ENCODE measurements at regions not wholly inside any gene's neighbourhood (a gene's known extent, or its start where the extent isn't known, plus 50 kb on each side); places are given as distances from the start of the nearest gene placed in this dataset.

DNA sequence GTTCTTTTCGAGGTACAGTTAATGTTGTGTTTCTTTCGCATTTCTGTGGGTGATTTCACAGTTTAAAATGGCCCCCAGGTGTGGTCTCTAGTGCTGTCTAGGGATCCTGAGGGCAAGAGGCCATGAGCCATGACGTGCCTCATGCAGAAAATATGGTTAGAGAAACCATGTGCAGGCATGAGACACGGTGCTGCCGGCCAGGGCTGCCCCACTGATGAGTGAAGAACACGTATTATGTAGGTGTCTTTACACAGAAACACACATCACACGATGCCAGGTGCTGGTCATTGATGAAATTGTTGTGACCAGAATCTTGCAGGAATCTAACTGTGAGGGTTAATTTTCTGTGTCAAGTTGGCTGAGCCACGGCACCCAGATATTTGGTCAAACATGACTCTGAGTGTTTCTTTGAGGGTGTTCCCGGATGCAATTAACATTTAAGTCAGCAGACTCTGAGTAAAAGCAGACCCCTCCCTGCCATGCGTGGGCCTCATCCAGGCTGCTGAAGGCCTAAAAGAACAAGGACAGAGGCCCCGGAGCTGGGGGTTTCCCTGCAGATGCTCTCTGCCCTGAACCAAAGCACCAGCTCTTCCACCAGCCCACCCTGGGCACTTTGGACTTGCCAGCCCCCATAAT lies 463.0 kb upstream of the MYT1L start:
- H3K4me3 ChIP-seq (ENCODE audit: low read depth, low read length), result no peak overlapping the region
- TF ChIP-seq, protein P1, sequence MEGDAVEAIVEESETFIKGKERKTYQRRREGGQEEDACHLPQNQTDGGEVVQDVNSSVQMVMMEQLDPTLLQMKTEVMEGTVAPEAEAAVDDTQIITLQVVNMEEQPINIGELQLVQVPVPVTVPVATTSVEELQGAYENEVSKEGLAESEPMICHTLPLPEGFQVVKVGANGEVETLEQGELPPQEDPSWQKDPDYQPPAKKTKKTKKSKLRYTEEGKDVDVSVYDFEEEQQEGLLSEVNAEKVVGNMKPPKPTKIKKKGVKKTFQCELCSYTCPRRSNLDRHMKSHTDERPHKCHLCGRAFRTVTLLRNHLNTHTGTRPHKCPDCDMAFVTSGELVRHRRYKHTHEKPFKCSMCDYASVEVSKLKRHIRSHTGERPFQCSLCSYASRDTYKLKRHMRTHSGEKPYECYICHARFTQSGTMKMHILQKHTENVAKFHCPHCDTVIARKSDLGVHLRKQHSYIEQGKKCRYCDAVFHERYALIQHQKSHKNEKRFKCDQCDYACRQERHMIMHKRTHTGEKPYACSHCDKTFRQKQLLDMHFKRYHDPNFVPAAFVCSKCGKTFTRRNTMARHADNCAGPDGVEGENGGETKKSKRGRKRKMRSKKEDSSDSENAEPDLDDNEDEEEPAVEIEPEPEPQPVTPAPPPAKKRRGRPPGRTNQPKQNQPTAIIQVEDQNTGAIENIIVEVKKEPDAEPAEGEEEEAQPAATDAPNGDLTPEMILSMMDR (IDR thresholded peaks at IDR 0.05; ENCODE audit: insufficient read depth, low read depth, low read length, missing control alignments), result no peak
- DNase-seq (ENCODE audit: low read depth), result no peak

DNA sequence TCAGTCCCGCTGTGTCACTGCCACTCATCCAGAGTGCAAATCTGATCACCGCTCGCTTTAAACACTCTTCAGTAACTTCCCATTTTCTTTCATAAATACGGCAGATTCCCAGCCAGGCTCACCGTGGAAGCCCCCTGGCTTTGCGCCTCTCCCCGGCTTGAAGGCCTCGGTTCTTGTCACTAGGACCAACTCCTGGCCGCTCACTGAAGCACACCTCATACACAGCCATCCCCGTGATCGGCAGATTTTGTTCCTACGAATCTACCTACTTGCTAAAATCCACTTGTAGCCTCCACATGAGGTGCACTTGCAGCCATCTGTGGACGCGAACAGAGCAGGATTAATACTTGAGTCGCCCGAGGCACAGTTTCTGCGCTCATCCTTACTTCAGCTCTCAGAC lies 462.4 kb upstream of the MYT1L start:
- no peak overlapping the region for H3K4me3 ChIP-seq (ENCODE audit: low read depth, low read length)
- no peak for DNase-seq (ENCODE audit: low read depth)
- TF ChIP-seq, protein P1 (IDR thresholded peaks at IDR 0.05; ENCODE audit: insufficient read depth, low read depth, low read length, missing control alignments), result no peak

DNA sequence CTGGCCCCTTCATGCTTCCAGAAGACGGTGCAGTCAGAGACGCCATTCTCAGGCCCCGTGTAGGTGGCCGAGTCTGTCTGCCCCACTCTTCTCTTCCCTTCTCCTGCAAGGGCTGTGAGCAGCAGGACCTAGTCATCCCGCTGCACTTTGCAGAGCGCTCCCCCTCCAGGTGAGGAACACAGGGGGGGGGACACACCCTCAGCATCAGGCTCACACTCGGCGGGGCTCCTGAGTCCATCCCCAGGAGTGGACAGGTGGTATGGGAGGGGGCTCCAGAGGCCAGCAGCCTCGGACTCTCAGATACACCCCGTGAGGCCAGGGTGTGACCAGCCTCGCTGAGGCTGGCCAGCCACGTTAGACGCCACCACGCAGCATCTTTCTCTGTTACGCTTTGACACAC lies 460.5 kb upstream of the MYT1L start:
- TF ChIP-seq, protein P1 (IDR thresholded peaks at IDR 0.05; ENCODE audit: insufficient read depth, low read depth, low read length, missing control alignments), result no peak
- no peak overlapping the region for H3K4me3 ChIP-seq (ENCODE audit: low read depth, low read length)
- no peak for DNase-seq (ENCODE audit: low read depth)

DNA sequence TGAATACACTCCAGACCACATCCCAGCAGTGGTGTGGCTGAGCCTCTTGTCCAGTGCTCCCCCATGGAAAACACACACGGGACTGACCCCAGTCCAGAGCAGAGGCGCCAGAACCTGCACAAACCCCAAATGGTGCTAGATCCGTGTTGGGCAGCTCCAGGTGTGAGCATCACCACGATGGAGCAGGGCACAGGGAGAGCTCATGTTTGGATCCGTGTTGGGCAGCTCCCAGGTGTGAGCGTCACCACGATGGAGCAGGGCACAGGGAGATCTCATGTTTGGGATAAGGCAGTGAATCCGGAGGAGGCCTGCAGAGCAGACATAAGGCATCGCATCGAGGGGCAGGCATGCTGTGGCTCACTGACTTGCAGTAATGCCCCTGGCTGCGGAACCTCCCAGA lies 460.0 kb upstream of the MYT1L start:
- no peak for DNase-seq (ENCODE audit: low read depth)

DNA sequence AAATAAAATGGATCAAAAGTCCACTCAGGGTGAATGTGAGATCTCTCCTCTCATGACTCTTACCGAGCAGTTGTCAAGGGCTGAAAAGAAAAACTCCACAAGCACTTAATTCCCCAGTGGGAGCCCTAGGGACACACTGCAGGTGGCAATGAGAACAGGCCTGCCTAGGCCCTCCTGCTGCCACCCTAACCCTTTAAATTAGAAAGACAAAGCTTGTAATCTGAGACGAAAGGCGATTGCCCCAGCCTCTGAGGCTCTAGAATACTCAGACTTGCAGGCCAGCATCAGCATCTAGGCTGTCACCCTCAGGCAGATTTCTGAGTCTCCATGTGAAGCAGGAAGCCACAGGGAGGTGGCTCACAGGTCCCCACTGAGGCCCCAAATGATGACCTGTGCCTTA lies 457.0 kb upstream of the MYT1L start:
- TF ChIP-seq, protein P1 (IDR thresholded peaks at IDR 0.05; ENCODE audit: insufficient read depth, low read depth, low read length, missing control alignments), result no peak
- DNase-seq (ENCODE audit: low read depth), result no peak
- H3K4me3 ChIP-seq (ENCODE audit: low read depth, low read length), result no peak overlapping the region

More for the DNA sequence above, 460.0 kb upstream of the MYT1L start:
- no peak overlapping the region for H3K4me3 ChIP-seq (ENCODE audit: low read depth, low read length)
- TF ChIP-seq, protein P1 (IDR thresholded peaks at IDR 0.05; ENCODE audit: insufficient read depth, low read depth, low read length, missing control alignments), result no peak

DNA sequence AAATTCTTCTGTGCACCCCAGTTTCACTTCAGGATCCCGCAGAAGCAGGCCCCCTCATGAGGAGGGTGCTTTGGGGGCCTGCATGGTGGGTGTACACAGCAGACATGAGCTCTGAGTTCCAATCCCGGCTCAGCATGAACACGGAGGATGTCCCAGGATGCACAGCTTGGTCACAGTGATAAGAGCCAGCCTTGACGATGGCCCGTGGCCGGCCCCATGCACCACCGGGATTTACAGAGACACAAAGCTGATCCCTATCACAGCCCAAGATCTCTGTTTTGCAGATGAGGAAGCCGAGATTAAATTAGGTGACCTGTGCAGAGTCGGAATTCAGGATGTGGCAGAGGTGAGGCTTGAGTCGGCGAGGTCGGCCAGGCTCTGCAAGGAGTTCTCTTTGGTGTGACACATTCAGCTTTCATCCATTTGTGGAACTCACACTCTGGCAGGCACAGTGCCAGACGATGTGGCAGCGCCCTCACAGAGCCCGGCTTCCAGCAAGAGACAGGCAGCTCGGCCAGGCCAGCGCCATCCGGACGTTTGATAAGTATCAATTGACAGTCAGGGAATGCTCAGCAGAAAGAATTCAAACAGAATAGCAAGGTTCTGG lies 456.3 kb upstream of the MYT1L start:
- no peak overlapping the region for H3K4me3 ChIP-seq (ENCODE audit: low read depth, low read length)
- DNase-seq (ENCODE audit: low read depth), result no peak
- TF ChIP-seq, protein P1 (IDR thresholded peaks at IDR 0.05; ENCODE audit: insufficient read depth, low read depth, low read length, missing control alignments), result no peak

DNA sequence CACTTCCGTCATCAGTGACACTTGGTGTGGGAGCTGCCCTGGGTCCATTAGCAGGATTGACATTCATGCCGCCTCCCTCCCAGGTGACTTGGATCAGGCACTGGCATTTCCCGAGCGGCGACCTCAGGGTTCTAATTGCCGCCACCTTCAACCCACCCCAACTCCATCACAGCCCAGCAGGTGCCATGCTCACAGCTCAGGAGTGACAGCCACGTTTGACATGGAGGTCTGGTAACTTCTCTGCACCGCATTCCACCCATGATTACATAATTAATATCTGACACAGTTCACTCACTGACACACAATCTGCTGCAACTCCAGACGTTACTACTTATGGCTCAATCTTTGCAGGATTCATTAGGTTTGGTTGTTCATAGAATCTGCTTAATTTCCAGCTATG lies 450.9 kb upstream of the MYT1L start:
- no peak overlapping the region for H3K4me3 ChIP-seq (ENCODE audit: low read depth, low read length)
- DNase-seq (ENCODE audit: low read depth), result no peak
- TF ChIP-seq, protein P1 (IDR thresholded peaks at IDR 0.05; ENCODE audit: insufficient read depth, low read depth, low read length, missing control alignments), result no peak
